Hepatocyte (in vitro differentiated cells): ENCODE measurements at regions not wholly inside any gene's neighbourhood (a gene's known extent, or its start where the extent isn't known, plus 50 kb on each side); places are given as distances from the start of the nearest gene placed in this dataset.

Source experiments
- CTCF ChIP-seq: fragments of 200-600 bp; sonication (generic); IDR thresholded peaks from 2 replicates; pipeline ENCODE4 v1.5.1; 2016; ENCODE audit warnings: antibody characterized with exemption, mild to moderate bottlenecking; ENCODE audit not compliant: poor library complexity
- EZH2 ChIP-seq: fragments of 200-600 bp; sonication (generic); IDR thresholded peaks from 2 replicates; pipeline ENCODE4 v1.6.1; 2016; ENCODE audit warnings: antibody characterized with exemption, mild to moderate bottlenecking, borderline replicate concordance

GRCh38 chr9:626596-626995, 214.9 kb upstream of the DMRT1 start:
- TF ChIP-seq CTCF (no peak), EZH2 (no peak)
